Erythroblast (primary cell): ENCODE measurements at regions not wholly inside any gene's neighbourhood (a gene's known extent, or its start where the extent isn't known, plus 50 kb on each side); places are given as distances from the start of the nearest gene placed in this dataset.

ENCODE experiments used
- GATA1 ChIP-seq: IDR thresholded peaks from 2 replicates; pipeline ENCODE4 v1.6.1; 2011; ENCODE audit warnings: low read depth, mild to moderate bottlenecking, control low read depth, low read length, moderate library complexity
- POLR2A ChIP-seq: IDR thresholded peaks from 2 replicates; pipeline ENCODE4 v1.6.1; 2011; ENCODE audit warnings: mild to moderate bottlenecking, low read length

GRCh38 chr6:53999088-53999755 lies 112.0 kb upstream of the MLIP start:
- TF ChIP-seq POLR2A (no peak), GATA1 (no peak)
